Natural killer cell treated with Interleukin-12 subunit alpha and Interleukin-12 subunit beta and Interleukin-15 and Interleukin-18, amount 100 ng/mL, for 72 hours (primary cell): ENCODE measurements at regions not wholly inside any gene's neighbourhood (a gene's known extent, or its start where the extent isn't known, plus 50 kb on each side); places are given as distances from the start of the nearest gene placed in this dataset.

Source experiments
- ATAC-seq, 2 donors: fragments of 150-1000 bp; cut with Tn5 transposase in 1 of 2; sonication (Bioruptor Pico), chemical (Tn5 transposase) in 1 of 2; 2 replicates each; pipeline ENCODE4 v1.10.0; 2021
- DNase-seq: peaks from one replicate; pipeline ENCODE4 v3.0.0; 2022; ENCODE audit warnings: low spot score
- H3K27ac Mint-ChIP-seq, 2 donors: 1 replicate in 1 of 2; 2 replicates in 1 of 2; pipeline ENCODE4 v1.8.0; 2022; ENCODE audit warnings: mixed read lengths in 2 of 2, mild to moderate bottlenecking in 1 of 2, moderate library complexity in 1 of 2
- H3K27me3 Mint-ChIP-seq, 2 donors: 1 replicate in 1 of 2; 2 replicates in 1 of 2; pipeline ENCODE4 v1.8.0; 2022; ENCODE audit warnings: mixed read lengths in 2 of 2
- H3K36me3 Mint-ChIP-seq: one replicate; pipeline ENCODE4 v1.8.0; 2022; ENCODE audit warnings: mixed read lengths
- H3K4me1 Mint-ChIP-seq, 2 donors: 1 replicate in 1 of 2; 2 replicates in 1 of 2; pipeline ENCODE4 v1.8.0; 2022; ENCODE audit warnings: low read depth in 2 of 2, mixed read lengths in 2 of 2, mild to moderate bottlenecking in 1 of 2
- H3K4me3 Mint-ChIP-seq: one replicate; pipeline ENCODE4 v1.8.0; 2022; ENCODE audit warnings: mixed read lengths
- H3K9me3 Mint-ChIP-seq: 2 replicates; pipeline ENCODE4 v1.8.0; 2022; ENCODE audit warnings: mixed read lengths

DNA sequence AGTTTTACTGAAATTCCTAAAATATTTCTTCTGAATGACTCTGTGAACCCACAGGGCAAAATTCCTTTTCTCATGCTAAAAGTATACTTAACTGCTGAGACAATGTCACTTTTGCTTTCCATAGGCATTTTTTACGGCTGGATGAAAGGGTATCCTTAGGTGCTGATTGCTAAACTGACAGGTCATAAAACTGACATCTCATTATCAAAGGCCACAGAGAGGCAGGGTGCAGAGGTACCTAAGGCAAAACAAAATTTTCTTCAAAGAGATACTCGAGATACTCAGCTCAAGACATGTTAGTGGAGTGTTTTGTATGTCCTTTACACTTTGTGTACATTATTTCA lies 62.0 kb upstream of the WDR75 start:
- Mint-ChIP-seq H3K36me3 (no peaks in the 10 kb centered on the region), H3K4me1 (no peaks in the 10 kb centered on the region), H3K27me3 (peaks cover 0 to 2% of the 10 kb centered on the region in 2 donors), H3K9me3 (no peaks in the 10 kb centered on the region), H3K27ac (no peak overlapping the region), H3K4me3 (no peak overlapping the region)
- no peak for ATAC-seq
- no peak for DNase-seq

DNA sequence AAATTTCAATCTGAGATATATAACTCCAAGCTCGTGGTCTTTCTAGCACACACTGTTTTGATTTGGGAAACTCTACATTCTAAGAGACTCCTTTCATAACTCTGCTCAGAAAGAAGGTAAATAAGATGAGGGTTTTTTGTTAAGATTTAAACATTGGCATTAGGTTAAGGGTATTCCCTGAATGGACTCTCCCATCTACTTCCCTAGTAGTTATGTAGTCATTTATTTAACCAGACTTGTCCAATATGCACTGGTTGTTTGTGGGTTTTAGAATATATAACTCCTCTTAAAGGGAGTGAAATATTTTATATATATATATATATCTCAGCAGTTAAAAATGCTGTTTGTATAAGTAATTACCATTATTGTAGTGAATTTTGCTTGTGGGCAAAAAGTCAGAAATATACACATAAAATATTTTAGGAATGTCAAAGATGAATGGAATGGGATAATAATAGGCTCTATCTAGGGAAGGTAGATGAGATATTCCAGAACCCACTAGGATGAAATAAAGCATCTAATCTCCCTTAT lies 61.5 kb upstream of the WDR75 start:
- H3K27ac Mint-ChIP-seq: no peak overlapping the region
- no peaks in the 10 kb centered on the region for H3K4me1 Mint-ChIP-seq
- no peaks in the 10 kb centered on the region for H3K36me3 Mint-ChIP-seq
- H3K4me3 Mint-ChIP-seq: no peak overlapping the region
- H3K27me3 Mint-ChIP-seq: peaks cover 0 to 2% of the 10 kb centered on the region in 2 donors
- DNase-seq (no peak), ATAC-seq (no peak)
- no peaks in the 10 kb centered on the region for H3K9me3 Mint-ChIP-seq

DNA sequence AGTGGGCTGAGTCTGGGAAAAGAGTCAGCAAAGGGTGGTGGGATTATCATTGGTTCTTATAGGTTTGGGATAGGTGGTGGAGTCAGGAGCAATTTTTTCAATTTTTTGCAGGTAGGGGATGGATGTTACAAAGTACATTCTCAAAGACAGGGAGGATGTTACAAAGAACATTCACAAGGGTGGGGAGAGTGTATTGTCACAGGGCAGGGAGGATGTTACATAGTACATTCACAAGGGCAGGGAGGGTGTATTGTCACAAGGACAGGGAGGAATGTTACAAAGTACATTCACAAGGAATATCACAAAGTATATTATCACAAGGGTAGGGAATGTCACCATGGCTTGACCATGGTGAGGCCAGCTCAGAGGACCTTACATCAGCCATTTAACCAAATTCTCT lies 58.6 kb upstream of the WDR75 start:
- ATAC-seq: no peak
- Mint-ChIP-seq H3K27me3 (no peaks in the 10 kb centered on the region), H3K36me3 (no peaks in the 10 kb centered on the region), H3K27ac (no peak overlapping the region), H3K4me1 (no peaks in the 10 kb centered on the region), H3K4me3 (no peak overlapping the region), H3K9me3 (no peaks in the 10 kb centered on the region)
- no peak for DNase-seq

DNA sequence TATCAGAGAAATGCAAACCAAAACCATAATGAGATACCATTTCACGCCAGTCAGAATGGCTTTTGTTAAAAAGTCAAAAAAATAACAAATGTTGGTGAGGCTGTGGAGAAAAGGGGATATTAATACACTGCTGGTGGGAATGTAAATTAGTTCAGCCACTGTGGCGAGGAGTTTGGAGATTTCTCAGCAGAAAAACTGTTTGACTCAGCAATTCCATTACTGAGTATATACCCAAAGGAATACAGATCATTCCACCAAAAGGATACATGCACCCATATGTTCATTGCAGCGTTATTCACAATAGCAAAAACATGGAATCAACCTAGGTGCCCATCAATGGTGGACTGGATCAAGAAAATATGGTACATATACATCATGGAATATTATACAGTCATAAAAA lies 54.5 kb upstream of the WDR75 start:
- DNase-seq (no peak), ATAC-seq (no peak)
- no peaks in the 10 kb centered on the region for H3K9me3 Mint-ChIP-seq
- no peak overlapping the region for H3K27ac Mint-ChIP-seq
- H3K27me3 Mint-ChIP-seq: peaks cover 0 to 7% of the 10 kb centered on the region in 2 donors
- H3K4me3 Mint-ChIP-seq: no peak overlapping the region
- no peaks in the 10 kb centered on the region for H3K36me3 Mint-ChIP-seq
- H3K4me1 Mint-ChIP-seq: no peaks in the 10 kb centered on the region

DNA sequence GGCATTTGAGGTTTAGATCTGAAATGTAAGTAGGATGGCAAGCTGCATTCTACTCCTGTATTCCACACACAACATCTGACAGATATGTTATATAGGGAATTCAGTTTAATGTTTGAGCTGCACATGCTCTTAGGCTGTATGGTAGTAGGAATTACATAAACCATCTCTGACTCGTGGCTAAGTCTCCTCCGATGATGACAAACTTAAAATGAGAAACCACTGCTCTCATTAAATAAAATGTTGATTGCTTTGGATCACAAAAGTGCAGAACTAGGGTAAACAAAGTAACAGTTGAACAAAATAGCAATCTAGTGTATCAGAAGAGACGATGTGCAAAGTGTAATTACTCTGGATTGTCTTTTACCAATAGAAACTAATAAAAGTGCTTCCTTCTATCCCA lies 50.1 kb upstream of the WDR75 start:
- Mint-ChIP-seq H3K4me1 (no peaks in the 10 kb centered on the region), H3K27me3 (peaks cover 0 to 7% of the 10 kb centered on the region in 2 donors), H3K9me3 (no peaks in the 10 kb centered on the region), H3K27ac (no peak overlapping the region), H3K36me3 (no peaks in the 10 kb centered on the region), H3K4me3 (no peak overlapping the region)
- ATAC-seq: no peak
- DNase-seq: no peak
